Fibroblast of skin of scalp (primary cell): ENCODE measurements at regions not wholly inside any gene's neighbourhood (a gene's known extent, or its start where the extent isn't known, plus 50 kb on each side); places are given as distances from the start of the nearest gene placed in this dataset.
"Not testable (repeated sequence)": the region's sequence is repeated elsewhere in the genome, so short reads cannot be mapped to it uniquely, and the experiment has no call there.

Experiments used
- DNase-seq: peaks from one replicate; pipeline ENCODE4 v3.0.0-alpha.2; 2013

- DNase-seq = no peak
These were observed 1628.0 kb upstream of the PIK3C3 start for GRCh38 chr18:40326985-40327384.

DNA sequence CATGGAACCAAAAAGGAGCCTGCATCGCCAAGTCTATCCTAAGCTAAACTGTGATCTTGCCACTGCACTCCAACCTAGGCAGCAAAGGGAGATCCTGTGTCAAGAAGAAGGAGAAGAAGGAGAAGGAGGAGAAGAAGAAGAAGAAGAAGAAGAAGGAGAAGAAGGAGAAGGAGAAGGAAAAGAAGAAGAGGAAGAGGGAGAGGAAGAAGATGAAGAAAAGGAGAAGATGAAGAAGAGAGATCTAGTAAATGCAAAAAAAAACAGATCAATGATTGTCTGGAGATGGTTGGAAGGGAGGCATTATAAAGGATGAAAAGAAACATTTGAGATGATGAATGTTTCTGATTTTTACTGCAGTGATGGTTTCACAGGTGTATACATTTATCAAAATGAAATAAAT is 1629.0 kb upstream of the PIK3C3 start:
- no peak for DNase-seq

GRCh38 chr18:40314199-40314598 is 1640.8 kb upstream of the PIK3C3 start:
- no peak for DNase-seq

- no peak for DNase-seq
These were observed 1641.9 kb upstream of the PIK3C3 start for GRCh38 chr18:40313030-40313642.

DNA sequence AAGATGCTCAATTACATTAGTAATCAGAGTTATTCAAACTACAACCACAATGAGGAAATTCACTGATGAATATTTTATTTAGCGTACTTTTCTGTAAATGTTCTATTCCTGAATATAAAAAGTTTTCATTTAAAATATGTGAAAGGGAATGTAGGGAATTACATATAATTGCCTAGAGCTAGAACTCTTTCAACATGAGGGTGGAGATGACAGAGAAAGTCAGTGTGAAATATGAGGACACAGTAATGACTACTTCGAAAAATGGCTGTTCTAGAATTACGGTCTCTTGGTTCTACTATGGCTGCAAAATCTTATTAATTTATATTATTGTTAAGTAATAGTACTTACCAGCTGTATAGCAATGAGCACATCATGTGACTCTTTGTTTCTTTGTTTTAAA is 1647.4 kb upstream of the PIK3C3 start:
- DNase-seq = no peak

DNA sequence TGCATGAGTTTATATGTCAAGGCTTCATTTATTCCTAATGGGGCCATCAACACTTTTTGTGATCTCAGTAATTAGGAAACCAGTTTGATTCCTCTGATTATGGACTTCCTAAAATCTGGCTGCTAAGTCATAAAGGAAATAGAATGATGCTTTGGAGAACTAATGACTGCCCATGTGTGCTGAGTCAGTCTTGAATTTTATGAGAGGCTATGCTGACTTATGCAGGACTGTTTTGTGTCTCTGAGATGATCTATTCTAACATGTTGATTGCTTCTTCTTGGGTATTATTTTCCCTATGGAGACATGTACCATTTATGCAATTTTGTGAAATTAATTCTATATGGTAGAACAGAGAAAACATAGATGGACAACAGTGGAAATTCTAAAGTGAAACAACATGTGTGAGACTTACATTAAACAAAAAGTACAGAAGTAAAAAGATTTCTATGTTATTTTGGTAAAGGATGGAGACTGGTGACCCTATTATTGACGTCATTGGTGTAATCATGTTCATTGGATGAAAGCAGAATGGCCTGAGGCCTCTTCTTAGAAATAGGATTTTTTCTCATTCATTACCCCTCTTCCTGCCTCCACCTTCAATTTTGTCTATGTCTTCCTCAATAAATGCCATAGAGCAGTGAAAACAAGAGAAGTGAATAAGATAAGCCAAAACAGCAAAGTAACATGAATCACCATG is 1658.2 kb upstream of the PIK3C3 start:
- no peak for DNase-seq

DNA sequence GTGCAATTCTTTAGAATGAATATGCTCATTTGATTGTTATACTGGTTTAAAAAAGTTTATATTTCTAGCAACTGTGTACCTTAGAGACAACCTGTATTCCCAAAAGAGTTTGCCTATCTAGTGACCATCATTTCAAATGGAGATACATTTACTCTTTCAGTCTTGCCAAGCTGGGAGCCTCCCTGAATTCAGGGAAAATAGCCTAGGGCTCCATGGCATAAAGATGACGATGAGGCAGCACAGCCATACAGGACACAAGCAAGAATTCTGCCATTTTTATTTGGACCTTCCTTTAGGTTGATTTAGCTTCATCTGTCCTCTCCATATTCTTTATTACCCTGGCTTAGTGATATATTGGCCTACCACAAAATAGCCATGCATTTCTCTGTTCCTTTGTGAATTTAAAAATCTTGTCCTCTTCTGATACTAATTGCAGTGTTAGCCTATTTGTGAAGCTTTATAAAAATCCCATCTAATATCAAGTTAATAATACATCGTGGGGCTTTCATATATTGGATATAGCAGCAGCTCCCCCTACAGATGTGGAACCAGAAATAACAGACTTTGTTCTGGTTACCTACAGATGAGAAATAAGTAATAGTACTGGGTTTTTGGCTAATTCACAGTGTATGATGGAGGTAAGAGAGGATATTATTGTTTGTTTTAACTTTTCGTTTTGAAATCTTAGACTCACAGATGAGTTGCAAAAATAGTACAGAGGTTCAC is 1661.9 kb upstream of the PIK3C3 start:
- no peak for DNase-seq

DNA sequence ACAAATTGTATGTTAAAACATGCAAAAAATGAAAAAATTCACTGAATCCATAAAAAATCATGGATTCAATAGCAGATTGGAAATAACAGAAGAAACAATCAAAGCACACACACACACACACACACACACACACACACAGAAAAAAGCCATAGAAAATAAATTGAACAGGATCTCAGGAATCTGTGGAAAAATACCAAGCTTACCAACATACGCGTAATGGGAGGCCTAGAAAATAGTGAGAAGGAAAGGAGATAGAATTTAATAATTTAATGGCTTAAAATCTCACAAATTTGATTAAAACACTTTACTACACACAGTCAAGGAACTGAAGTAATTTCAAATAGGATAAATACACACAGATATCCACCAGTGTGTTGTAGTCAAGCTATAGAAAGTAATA is 1671.5 kb upstream of the PIK3C3 start:
- no peak for DNase-seq

DNA sequence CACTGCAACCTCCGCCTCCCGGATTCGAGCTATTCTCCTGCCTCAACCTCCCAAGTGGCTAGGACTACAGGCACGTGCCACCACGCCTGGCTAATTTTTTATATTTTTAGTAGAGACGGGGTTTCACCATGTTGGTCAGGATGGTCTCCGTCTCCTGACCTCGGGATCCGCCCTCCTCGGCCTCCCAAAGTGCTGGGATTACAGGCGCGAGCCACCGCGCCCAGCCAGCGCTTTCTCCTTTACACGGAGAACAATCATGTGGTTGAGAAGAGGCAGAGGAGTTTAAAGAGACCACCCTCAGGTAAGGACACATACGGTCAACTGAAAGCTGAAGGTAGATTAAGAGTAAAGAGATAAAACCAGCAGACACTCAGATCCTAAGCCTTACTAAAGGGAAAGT is 1673.7 kb upstream of the PIK3C3 start:
- DNase-seq = not testable (repeated sequence)

DNA sequence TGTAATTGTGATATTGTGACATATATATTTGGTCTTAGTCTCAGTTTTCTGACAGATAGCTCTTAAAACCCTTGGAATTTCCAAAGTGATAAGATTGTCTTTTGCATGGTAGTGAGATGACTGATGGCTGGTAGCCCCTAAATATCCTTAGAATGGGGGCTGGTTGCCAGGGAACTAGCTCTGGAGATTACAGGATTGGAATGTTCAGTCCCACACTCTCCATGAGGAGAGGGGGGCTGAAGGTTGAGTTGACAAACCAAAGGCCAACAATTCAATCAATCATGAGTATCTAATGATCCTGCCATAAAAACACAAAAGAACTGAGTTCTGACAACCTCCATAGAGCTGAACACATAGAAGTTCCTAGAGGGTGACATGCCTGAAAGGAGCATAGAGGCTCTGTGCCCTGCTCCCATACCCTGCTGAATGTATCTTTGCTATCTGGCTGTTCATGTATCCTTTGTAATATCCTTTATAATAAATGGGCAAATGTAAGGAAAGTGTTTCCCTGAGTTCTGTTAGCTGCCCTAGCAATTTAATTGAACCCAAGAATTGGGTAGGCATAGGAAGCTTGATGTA is 1680.3 kb upstream of the PIK3C3 start:
- DNase-seq = no peak

GRCh38 chr18:40272630-40273231 is 1682.3 kb upstream of the PIK3C3 start:
- DNase-seq = no peak

DNA sequence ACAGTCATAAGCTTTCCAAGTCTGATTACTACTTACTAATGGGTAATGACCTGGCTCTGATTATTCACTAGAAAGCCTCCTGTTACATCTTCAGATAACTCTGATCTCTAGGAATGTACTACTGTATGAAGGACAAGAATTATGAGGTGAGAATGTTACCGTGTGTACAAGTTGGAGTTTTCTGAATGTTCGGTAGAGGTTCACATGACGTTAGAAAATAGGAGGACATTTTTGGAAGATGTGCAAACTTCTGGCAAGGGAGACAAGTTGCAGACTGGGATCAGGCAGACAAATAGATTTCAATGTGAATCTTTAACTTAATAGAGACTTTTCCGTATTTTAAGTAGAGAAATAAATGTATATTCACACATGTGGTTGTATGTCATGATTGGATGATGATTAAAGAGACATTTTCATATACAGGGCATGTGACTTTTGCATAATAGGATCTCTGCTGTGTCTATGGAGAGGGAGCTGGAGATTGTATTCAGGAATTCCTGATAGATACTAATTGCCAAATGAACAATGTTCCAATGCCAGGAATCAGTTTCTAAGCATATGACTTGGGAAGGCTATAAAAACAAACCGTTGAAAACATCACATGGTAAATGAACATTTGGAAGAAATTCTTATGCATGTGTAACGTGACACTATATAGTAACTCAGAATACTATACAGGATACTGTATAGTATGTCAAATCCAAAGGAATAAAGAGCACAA is 1695.8 kb upstream of the PIK3C3 start:
- DNase-seq = no peak

DNA sequence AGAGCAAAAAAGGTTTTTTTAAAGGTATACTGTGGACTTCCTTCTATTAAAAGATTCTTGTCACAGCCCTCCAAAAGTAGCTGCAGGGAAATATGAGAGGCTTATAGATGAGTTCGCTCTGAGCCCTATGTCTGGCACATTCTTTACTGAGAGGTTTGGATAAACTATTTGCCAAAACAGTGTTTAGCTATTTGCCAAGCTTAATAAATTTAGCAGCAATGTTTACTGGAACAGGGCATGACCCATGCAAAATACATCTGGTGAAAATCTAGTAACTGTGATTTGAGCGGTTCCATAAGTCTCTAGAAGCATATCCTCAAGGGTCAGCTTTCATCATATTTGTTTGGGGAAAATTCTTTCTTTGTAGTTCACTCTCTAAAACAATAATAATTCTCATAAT is 1696.7 kb upstream of the PIK3C3 start:
- no peak for DNase-seq

DNA sequence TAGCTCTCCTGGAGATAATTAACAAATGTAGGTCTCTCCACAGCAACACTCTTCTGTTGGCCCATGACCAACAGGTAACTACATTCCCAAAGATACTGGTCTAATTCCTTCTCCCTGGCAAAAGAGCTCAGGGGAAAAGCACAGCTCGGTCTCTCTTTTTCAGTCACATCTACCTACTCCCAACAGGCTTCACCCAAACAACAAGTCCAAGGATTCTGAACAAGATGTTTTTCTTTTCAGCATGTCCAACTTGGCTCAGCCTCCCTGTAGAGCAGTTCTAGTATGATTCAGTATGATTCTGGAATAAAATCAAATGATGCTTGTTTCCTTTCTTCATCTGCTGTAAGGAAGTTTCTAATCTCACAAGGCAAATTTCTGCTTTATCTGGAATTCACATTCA is 1704.8 kb upstream of the PIK3C3 start:
- no peak for DNase-seq

DNA sequence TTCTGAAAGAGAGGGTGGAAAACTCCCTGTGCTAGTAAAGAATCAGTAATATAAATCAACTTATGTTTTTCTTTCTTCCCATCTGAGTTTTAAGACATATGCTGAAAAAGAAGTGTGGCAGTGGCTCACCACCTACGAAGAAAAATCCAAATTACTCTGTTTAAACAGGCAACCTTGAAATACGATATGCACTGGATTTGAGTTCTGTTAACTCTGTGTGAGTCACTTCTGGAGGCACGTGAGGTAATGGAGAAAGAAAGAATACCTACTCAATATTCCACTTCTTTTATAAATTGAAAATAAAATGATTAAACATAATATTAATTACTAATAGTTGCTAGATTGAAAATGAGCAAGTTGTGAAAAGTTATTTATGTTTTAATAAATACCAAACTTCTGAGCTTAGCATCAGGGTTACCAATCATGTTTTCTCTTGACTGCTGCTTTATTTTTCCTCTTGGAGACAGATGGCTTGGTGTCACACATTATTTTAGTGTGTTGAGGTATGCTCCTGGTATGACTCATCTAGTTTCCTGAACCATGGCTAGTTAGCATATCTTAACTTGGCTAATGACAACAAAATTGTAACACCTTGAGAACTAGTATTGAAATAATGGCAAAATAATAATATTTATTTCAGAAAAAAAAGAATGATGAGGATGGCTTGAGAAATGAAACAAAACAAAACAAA is 1705.5 kb upstream of the PIK3C3 start:
- no peak for DNase-seq

- DNase-seq = not testable (repeated sequence)
These were observed 1709.4 kb upstream of the PIK3C3 start for GRCh38 chr18:40245612-40246011.

GRCh38 chr18:40243607-40244006 is 1711.4 kb upstream of the PIK3C3 start:
- DNase-seq = peak; percentile 4

DNA sequence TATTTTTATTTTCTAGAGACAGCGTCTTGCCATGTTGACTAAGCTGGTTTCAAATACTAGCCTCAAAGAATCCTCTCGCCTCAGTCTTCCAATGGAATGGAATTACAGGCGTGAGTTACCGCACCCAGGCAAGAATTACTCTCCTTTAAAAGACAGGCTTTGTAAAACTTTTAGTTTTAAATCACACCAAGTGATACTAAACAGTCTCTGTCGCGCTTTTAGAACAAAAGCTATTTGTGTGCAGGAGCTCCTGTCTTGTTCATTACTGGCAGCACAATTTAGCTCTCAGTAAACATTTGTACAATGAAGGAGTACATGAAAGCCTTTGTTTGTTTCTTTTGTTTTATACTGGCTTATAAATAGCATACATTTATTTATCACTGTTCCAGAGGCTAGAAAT is 1719.2 kb upstream of the PIK3C3 start:
- no peak for DNase-seq

DNA sequence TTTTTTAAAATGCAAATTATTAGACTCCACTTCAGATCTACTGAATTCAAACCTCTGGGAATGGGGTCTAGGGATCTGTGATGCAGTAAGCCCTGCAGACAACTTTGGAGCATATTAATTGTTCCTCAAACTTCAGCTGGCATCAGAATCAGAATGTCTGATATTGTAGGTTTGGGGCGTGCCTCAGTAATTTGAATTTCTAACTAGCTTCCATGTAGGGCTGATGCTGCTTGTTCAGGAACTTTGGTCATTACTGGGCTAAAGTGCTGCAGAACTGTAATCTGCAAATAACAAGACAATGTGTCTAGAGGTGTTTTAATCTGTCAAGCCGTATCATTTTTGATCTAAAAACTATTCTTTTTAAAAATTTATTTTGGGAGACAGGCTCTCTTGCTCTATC is 1719.7 kb upstream of the PIK3C3 start:
- DNase-seq = no peak

DNA sequence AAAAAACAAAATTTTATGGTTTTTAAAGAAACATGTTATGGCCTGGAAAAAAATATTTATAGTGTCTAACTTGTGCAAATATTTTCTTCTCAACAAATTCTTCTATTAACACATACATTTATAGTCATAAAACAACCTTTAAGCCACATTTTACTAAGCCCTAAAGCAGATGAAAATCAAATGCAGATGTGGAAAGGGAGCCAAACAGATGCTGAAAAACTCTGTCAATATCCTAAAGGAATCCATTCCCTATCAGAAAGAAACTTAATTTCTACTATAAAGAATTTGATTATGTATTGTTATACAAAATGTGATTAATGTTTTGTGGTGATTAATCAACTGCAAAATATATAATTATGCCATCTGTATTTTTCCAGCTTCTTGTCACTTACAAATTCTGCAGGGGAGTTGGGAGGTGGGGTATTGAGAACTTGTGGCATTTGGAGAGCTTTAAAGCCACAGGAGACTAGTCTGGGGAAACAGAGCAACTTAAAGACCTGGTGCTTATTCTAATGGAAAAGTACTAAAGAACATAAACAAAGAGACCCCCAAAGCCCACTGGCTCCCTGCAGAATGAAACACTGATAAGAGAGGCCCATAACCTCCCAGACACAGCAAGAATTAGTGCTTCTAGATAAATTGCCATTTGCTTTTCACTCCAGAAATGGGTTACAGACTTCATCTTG is 1721.0 kb upstream of the PIK3C3 start:
- no peak for DNase-seq

DNA sequence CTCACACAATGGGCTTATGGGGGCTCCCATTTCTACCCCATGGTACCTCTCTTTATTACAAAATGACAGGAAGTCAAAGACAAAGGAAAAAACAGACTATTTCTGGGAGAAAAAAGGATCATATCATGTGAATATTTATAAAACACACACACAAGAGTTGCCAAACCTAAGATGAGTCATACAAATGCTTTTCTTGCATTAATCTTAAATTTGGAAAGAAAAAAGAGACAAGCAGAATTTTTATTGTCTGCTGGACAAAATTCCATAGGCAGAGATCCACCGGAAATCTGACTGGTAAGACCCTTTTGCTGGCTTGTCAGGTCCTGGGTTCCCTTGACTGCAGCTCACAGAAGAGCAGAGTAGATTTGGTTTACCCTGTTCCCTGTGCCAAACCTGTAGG is 1732.3 kb upstream of the PIK3C3 start:
- DNase-seq = no peak
